GM18858 (cell line): ENCODE measurements at regions not wholly inside any gene's neighbourhood (a gene's known extent, or its start where the extent isn't known, plus 50 kb on each side); places are given as distances from the start of the nearest gene placed in this dataset.
"Not testable (repeated sequence)": the region's sequence is repeated elsewhere in the genome, so short reads cannot be mapped to it uniquely, and the experiment has no call there.

Experiments used
- ATAC-seq: cut with Tn5 transposase; IDR thresholded peaks from one replicate; pipeline ENCODE4 v1.9.1; 2021; ENCODE audit not compliant: unreplicated experiment

DNA sequence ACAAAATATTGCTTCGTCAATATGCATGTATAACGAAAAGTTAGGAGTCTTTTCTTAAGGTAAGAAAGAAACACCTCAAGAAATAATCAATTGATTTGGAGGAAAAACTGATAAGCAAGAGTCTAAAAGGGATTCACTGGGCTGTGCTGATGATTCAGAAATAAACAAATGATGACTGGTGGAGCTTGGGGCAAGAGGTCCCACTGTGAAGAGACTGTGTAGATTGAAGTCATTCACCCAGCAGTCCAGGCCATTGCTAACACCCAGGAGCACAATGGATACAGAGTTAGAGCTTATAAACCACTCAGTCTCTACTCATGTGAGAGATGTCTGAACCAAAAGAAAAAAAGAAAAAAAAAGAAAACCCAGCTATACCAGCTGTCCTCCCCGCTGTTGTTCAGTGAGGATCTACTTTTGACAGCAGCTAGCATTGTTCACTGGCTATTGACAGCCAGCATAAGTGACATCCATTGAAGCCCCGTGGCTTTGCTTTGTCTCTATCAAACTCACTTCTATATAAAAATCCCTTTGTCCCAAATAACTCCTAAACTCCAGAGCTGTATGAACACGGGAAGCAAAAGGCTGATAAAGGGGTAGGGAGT, 255.5 kb downstream of the KCTD12 start:
- no peak for ATAC-seq

DNA sequence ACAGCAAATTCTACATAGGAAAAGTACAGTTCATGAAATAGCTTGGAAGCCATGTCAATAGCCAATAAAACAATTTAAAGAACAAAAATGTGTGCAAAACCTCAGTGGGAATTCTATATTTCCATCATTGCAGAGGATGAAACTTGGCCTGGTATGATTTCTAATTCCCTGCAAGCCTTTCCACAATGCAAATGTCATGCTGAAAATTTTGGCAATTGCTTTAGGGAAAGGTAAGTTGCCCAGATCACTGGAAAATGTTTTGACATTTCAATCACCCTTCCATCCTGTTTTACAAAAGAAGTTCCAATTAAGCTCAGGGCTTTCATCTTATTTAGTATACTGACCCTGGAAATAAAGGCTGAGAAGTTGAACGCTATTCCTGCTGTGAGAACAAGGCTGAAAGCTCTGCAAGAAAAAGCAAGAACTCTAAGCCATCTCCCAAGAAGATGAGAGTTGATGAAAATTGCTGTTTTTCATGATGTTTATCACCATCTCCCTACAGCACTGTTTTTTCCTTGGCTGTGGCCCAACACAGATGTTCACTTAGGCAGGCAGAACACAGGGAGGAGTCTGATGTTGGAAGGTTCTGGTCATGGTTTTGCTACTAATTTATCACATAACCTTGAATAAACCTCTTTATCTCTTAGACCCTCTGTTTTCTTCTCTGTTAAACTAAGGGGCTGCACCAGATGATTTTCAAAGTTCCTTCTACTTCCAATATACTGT, 263.7 kb downstream of the KCTD12 start:
- no peak for ATAC-seq

DNA sequence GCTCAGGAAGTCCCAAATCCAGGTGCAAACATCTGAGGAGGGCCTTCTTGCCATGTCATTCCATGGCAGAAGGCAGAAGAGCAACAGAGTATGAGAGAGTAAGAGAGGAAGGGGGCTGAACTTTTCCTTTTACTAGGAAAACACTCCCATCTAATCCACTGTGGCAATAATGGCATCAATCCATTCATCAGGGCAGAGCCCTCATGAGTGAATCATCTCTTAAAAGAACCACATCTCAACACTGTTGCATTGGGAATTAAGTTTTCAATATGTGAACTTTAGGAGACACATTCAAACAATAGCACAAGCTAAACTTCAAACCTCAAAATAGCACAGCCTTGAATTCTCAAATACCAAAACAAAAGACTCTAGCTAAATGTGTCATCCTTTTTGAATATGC, 264.5 kb downstream of the KCTD12 start:
- no peak for ATAC-seq

DNA sequence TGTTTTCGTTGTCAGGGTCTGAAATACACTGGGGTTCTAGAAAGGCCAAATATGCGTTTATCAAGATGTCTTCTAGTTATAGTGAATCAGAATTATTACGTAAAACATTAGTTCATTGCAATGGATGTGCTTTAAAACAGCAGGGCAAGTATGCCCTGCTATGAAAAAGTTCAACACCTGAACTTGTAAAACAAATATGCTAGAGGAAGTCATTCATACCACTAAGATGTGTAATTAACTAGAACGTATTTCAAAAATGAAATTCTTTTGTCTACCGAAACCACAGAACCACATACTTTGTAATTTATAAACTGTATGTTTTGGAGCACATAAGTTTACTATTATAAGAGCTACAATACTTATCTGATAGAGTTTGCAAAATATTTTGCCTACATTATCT, 266.2 kb downstream of the KCTD12 start:
- ATAC-seq = no peak

DNA sequence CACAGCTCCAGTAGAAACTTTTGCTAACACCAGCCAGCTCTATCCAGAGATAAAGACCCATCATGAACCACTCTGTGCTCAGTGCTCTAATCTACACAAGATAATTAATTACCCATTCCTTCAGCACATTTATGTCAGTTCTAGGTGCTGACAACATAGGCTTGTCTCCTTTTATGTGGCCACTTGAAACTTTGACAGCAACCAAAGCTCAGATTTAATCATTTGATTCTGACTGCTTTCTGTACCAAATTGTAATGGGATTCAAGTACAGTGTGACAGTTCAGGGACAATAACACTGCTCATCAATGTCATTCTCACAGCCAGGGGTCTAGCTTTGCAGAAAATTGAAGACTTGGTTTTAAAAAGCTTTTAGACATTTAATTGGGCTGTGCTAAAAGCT, 266.6 kb downstream of the KCTD12 start:
- no peak for ATAC-seq

DNA sequence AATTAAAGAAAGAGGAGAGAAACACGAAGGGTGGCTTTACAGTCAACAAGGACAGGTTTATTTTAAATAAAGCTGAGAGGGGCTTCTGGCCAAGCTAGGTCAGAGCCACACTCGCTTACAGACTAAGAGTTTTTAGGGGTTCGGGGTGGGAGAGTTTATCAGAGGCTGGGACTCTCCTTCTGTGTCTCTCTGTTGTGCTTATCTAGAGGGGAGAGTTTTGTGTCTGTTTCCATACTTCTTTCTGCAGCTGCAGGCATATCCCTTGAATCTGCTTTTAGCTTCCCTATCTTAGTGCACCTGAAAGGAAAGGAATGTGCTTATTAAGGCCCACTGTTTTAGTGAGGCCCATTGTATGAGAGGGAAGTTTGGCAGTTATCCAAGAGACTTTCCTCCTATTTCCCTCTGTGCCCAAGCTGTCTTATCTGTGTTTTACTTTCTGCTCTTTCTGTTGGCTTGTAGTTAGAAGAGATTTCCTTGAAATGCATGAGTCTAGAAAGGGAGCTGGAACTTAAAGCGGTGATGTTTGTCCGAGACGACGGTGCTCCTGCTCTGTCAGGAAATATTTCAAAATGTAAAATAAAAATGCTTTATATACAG, 275.3 kb downstream of the KCTD12 start:
- no peak for ATAC-seq

DNA sequence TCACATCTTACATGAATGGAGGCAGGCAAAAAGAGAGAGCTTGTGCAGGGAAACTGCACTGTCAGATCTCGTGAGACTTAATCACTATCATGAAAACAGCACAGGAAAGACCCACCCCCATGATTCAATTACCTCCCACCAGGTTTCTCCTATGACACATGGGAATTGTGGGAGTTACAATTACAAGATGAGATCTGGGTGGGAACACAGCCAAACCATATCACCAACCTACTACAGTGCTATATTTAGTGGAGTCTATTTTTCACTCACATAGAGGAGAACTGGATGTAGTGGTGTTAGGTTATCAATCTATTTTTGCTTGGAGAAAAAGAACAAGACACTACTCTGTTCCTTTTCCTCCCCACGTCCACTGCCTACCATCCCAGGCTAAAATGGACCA, 276.6 kb downstream of the KCTD12 start:
- ATAC-seq = no peak

DNA sequence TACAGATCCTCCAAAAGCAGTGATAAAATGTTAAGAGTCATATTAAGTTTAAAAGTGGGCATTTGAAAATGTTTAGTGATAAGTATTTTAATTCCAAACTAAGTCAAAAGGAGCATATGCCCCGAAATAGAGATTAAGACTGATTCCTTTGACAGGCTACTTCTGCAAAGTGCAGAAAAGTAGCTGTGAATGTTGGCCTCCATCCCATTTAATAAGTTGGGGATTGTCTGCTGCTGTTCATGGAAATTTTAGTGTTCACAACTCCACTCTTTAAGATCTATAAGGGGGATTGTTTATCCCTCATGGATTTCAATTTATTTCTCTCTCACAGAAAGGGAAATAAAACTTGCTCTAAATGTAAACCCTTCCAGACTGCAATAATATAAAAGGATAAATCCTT, 278.3 kb downstream of the KCTD12 start:
- ATAC-seq = no peak

DNA sequence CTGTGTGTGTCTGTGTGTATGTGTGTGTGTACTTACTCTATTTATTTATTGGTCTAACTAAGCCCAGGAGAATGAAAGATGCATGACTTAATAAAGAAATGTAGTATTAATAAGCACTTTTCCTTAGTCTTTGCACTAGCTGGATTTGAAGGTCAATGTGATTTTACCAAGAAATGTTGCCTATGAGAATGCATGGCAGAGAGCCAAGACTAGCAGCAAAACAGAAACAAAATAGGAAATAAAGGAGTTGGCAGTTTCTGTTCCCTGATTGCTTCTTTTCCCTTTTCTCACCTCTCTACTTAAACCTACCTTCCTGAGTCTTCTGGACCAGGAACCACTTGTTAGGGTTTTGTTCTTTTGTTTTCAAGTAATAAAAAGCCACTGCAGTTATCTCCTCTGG, 286.1 kb downstream of the KCTD12 start:
- ATAC-seq = no peak

DNA sequence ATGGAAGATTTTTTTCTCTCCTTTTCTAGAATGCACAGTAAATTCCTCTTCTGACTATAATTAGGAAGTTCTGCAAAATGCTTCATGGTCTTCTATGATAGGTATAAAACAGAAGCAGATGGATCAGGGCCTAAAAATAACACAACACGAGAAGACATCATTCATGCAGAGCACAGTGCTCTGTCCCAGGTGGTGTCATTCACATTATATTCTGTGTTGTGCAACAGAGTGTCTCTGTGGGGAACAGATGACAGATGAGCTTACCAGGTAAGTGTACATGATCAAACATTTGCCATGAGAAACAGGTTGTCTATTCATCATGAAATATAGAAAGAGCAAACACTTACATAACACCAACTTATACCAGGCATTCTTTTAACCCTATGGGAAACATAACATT, 288.3 kb downstream of the KCTD12 start:
- ATAC-seq = no peak

DNA sequence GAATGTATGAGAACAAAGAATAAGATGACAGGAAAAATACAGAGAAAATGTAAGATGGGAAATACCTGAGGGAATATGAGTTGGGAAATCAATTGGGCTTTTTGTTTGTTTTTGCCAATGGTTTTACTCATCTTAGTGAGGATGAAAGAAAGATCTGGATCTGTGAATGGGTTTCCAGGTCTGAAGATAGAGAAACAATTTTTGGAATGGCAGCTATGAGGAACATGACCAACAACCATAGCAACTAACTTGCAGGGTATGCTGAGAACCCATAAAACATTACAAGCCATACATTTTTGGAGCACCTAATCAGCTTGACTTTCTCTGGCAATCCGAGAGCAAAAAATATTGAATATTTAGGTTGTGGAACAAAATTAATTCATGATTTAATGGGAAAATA, 290.0 kb downstream of the KCTD12 start:
- no peak for ATAC-seq

DNA sequence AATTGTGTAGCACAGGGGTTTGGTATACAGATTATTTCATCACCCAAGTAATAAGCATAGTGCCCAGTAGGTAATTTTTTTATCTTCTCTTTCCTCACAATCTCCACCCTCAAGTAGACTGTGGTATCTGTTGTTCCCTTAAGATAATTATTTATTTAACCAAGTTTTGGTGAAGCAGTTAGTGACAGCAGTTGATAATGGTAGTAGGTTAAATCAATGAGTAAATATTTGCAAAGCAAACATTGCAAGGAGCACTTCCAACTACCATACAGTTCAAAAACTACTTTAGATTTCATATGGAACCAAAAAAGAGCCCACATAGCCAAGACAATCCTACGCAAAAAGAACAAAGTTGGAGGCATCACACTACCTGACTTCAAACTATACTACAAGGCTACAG, 291.8 kb downstream of the KCTD12 start:
- ATAC-seq = no peak

DNA sequence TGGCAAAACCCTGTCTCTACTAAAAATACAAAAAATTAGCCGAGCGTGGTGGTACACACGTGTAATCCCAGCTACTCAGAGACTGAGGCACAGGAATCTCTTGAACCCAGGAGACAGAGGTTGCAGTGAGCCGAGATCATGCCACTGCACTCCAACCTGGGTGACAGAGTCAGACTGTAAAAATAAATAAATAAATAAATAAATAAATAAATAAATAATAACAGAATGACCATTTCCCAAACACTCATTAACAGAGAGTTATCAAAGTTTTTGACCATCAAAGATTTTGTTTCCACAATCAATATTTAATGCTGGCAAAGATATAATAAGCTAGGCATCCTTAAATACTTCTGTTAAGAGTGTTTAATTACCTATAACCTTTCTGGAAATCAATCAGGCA, 299.4 kb downstream of the KCTD12 start:
- no peak for ATAC-seq

DNA sequence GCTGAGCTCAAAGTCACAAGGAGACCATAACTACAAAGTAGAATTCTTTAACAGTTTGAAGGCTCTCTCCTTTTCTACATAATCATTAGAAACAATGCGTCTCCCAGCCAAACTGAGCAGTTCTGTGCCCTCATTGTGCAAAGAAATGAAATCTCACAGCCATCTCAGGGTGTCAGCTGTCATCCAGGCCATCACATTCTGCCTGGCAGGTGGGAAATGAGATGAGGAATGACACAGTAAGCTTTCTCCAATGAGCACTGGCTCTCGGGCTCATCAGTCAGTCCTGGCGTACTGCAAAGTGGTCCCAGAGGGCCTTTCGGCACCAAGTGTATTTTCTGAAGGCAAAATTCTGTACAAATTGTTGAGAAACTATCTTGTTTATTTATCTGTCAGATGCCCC, 306.5 kb downstream of the KCTD12 start:
- no peak for ATAC-seq

DNA sequence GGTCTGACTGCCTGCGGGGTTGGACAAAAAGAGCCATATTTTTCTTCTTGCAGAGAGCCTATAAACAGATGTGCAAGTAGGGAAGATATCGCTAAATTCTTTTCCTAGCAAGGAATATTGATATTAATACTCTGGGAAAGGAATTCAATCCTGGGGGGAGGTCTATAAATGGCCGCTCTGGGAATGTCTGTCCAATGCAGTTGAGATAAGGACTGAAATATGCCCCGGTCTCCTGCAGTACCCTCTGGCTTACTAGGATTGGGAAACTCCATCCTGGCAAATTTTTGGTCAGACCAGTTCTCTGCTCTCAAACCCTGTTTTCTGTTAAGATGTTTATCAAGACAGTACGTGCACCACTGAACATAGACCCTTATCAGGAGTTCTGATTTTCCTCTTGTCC, 310.6 kb downstream of the KCTD12 start:
- ATAC-seq = not testable (repeated sequence)

DNA sequence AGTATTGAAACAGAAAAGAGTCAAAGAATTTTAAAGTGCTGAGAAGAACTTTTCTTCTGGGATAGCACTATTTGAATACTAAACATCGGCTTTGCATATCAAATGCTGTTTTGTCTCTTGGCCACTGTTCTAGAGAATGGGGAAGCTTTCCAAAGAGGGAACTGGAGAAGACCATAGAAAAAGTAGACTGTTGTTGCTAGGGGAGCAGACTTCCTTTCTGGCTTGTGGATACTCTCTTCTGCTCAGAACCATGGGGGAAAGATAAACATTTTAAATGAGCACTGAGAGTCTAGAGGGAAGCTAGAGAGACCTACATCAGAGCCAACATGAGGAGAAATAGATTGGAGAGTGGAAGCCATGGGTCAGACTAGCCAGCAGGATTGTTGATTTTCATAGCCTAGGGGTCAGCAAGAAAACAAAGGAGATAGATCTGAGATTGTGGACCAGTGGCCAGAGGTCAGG, 315.7 kb downstream of the KCTD12 start:
- no peak for ATAC-seq

DNA sequence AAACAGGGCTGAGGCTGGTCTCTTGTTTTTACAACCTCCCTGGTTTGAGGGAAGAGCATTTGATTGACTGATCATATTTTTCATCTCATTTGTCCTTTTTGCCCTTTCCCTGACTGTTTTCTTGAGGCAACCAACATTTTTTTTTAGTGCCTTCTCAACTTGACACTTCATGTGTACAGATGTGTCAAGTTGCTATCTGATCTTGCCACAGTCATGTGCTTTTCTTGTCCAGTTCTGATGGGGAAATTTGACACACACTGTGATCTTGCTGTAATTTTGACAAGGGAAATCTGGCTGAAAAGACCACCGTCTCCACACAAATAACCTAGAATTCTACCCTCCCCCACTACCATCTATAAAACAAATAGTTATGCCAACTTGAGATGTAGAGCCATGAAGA, 329.6 kb downstream of the KCTD12 start:
- no peak for ATAC-seq

DNA sequence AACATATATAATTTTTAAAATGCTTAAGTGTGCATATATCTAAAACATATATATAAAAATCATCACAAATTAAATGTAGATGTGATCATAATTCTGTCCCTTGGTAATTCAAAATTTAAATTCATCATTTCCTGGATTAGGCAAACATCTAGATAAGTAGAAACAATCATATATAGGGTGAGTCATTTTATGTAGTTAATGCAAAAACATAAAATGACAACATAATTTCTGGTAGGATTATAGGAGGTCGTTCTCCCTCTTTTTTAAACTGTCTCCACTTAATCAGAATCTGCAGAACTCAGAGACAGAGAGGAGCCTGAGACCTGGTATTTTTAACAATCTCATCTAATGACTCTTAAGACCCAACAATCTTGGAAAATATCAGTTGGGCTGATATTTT, 333.4 kb downstream of the KCTD12 start:
- ATAC-seq = no peak

DNA sequence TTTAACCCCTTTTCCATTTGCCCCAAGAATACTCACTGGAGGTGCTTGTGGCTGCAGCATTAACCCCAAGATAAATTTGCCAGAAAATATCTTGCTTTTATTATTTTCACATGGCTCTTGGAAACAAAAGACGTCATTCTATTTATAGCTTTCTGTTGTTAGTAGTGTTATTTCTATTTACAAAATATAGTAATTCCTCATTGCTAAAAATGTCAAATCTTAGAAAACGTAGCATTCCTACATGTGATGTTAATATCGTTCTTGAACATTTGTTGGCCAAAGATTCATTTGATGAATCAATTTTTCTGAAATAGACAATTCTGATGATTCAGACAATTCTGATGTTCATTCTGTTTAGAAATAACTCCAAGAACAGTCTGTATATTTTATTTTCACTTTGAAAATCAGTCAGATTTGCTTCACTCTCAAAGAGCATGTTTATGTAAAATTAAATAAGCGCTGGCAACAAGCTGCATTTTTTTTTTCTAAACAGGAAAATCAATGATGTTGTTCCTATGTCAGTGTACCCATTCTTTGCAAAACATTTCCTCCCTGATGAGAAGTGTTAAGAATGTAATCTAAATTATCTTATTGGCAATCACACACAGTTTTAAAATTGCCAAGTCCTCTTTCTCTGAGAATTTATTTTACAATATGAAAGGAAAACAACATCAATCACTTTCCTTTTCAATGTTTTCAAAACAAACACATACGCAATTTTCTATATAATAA, 334.0 kb downstream of the KCTD12 start:
- no peak for ATAC-seq

DNA sequence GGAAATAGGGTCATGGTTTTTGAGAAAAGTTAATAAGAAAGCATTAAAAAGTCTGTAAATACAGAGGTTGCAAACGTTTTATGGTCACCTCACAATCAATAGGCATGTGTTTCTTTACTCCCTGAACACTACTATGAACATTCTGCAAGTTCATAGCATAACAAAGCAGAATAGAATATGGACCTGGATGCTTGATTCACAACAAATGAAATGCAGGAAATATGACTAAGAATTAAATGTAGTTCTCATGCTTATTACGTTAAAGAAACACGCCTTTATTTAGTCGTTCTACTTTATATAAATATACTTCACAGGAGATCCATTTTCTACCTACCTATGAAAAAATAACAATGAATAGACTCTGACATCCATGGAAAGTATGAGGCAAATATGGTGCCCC, 344.0 kb downstream of the KCTD12 start:
- no peak for ATAC-seq

DNA sequence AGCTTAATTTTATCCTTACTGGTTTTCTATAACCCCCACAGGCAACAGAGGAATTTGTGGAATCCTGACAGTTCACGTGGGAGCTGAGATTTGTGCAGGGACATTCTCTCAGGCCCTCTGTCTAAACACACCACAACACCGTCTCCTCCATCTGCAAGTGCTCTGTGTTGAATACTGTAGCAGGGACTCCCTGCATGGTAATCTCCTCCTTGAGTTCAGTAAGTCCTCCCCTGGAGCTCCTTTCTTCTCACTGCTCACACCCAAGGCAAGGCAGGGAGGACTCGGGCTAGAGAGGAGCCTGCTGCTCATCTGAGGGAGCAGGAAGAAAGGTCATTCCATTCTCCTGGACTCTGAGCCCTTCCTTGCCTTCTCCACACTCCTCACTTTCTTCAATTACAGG, 348.2 kb downstream of the KCTD12 start:
- ATAC-seq = no peak

DNA sequence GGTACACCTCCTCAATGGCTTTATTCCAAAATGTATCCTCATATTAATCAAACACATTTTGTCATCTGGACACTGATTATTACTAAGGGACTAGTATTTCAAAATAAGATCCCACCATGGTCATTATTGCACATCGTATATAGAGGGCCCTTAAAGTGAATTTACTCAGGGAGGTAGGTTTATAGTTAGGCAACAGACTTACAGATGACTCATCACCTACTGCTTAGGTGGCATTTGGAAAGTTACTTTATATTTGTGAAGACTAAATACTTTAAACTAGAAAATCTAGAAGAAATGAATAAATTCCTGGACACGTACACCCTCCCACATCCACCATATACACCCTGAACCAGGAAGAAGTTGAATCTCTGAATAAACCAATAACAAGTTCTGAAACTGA, 353.0 kb downstream of the KCTD12 start:
- no peak for ATAC-seq
